Activated T-helper 2 cell treated with anti-CD3 and anti-CD28 coated beads, Interferon-gamma antibody, Interleukin-2, Interleukin-4, amounts not matched to agents 10 μg/mL and 5 μg/mL and 100 μg/mL, durations not matched to agents 14 hours and 24 hours and 36 hours (primary cell): ENCODE measurements at regions not wholly inside any gene's neighbourhood (a gene's known extent, or its start where the extent isn't known, plus 50 kb on each side); places are given as distances from the start of the nearest gene placed in this dataset.
A peak's percentile ranks its signal among the peaks of the same experiment; 100 is the strongest.
"Not testable (repeated sequence)": the region's sequence is repeated elsewhere in the genome, so short reads cannot be mapped to it uniquely, and the experiment has no call there.

Experiments
- DNase-seq: peaks from one replicate; pipeline ENCODE4 v3.0.0; 2021; ENCODE audit warnings: low spot score
- H3K27ac Mint-ChIP-seq: one replicate; pipeline ENCODE4 v1.8.0; 2021; ENCODE audit warnings: mixed read lengths
- H3K27me3 Mint-ChIP-seq: one replicate; pipeline ENCODE4 v1.8.0; 2021; ENCODE audit warnings: low read depth, mixed read lengths
- H3K36me3 Mint-ChIP-seq: one replicate; pipeline ENCODE4 v1.8.0; 2021; ENCODE audit warnings: low read depth, mixed read lengths
- H3K4me1 Mint-ChIP-seq: one replicate; pipeline ENCODE4 v1.8.0; 2021; ENCODE audit warnings: low read depth, mixed read lengths
- H3K4me3 Mint-ChIP-seq: one replicate; pipeline ENCODE4 v1.8.0; 2021; ENCODE audit warnings: low read depth, mild to moderate bottlenecking, moderate library complexity, mixed read lengths
- H3K9me3 Mint-ChIP-seq: one replicate; pipeline ENCODE4 v1.8.0; 2021; ENCODE audit warnings: mixed read lengths
- intact Hi-C: fragments of 100-400 bp; cut with micrococcal nuclease; formaldehyde crosslinking; loops from one replicate; pipeline ENCODE4 v1.15.1; 2023

- intact Hi-C loops, result no loop called here
- H3K4me1 Mint-ChIP-seq, result no peaks in the 10 kb centered on the region
- no peaks in the 10 kb centered on the region for H3K27me3 Mint-ChIP-seq
- no peaks in the 10 kb centered on the region for H3K9me3 Mint-ChIP-seq
- no peak overlapping the region for H3K4me3 Mint-ChIP-seq
- DNase-seq, result no peak
- H3K36me3 Mint-ChIP-seq, result no peaks in the 10 kb centered on the region
- H3K27ac Mint-ChIP-seq, result no peak overlapping the region
These were observed 107.9 kb upstream of the FREM1 start for GRCh38 chr9:15018096-15018637.

- no peak overlapping the region for H3K27ac Mint-ChIP-seq
- no peaks in the 10 kb centered on the region for H3K27me3 Mint-ChIP-seq
- H3K9me3 Mint-ChIP-seq, result no peaks in the 10 kb centered on the region
- DNase-seq, result no peak
- H3K4me1 Mint-ChIP-seq, result peaks cover 4% of the 10 kb centered on the region
- H3K4me3 Mint-ChIP-seq, result no peak overlapping the region
- intact Hi-C loops, result no loop called here
- H3K36me3 Mint-ChIP-seq, result no peaks in the 10 kb centered on the region
These were observed 100.4 kb upstream of the FREM1 start for GRCh38 chr9:15010581-15010980.

GRCh38 chr9:15007698-15008097 lies 97.5 kb upstream of the FREM1 start:
- no peaks in the 10 kb centered on the region for H3K27me3 Mint-ChIP-seq
- H3K27ac Mint-ChIP-seq, result no peak overlapping the region
- no peaks in the 10 kb centered on the region for H3K36me3 Mint-ChIP-seq
- H3K4me3 Mint-ChIP-seq, result no peak overlapping the region
- H3K4me1 Mint-ChIP-seq, result peaks cover 4% of the 10 kb centered on the region
- no peak for DNase-seq
- intact Hi-C loops, result no loop called here
- no peaks in the 10 kb centered on the region for H3K9me3 Mint-ChIP-seq

GRCh38 chr9:14994738-14995137 lies 84.5 kb upstream of the FREM1 start:
- H3K36me3 Mint-ChIP-seq, result no peaks in the 10 kb centered on the region
- intact Hi-C loops, result loop anchor here (5.0 kb wide), 1 partner anchor 303 kb away; no protein-coding TSS in a partner anchor
- H3K4me1 Mint-ChIP-seq, result peaks cover 28% of the 10 kb centered on the region
- no peak overlapping the region for H3K27ac Mint-ChIP-seq
- no peak overlapping the region for H3K4me3 Mint-ChIP-seq
- no peaks in the 10 kb centered on the region for H3K9me3 Mint-ChIP-seq
- no peak for DNase-seq
- peaks cover 7% of the 10 kb centered on the region for H3K27me3 Mint-ChIP-seq

- no peaks in the 10 kb centered on the region for H3K9me3 Mint-ChIP-seq
- intact Hi-C loops, result loop anchor here (1.0 to 5.0 kb wide), 2 partner anchors 35 to 303 kb away; no protein-coding TSS in a partner anchor
- H3K27ac Mint-ChIP-seq, result peak overlapping the region; percentile 1
- H3K4me1 Mint-ChIP-seq, result peaks cover 25% of the 10 kb centered on the region
- H3K27me3 Mint-ChIP-seq, result peaks cover 7% of the 10 kb centered on the region
- DNase-seq, result no peak
- H3K36me3 Mint-ChIP-seq, result no peaks in the 10 kb centered on the region
- H3K4me3 Mint-ChIP-seq, result peak overlapping the region; percentile 64
These were observed 83.8 kb upstream of the FREM1 start for GRCh38 chr9:14993901-14994554.

GRCh38 chr9:14993061-14993800 lies 83.0 kb upstream of the FREM1 start:
- H3K36me3 Mint-ChIP-seq, result no peaks in the 10 kb centered on the region
- H3K27me3 Mint-ChIP-seq, result peaks cover 10% of the 10 kb centered on the region
- H3K4me3 Mint-ChIP-seq, result peak overlapping the region; percentile 64
- peaks cover 25% of the 10 kb centered on the region for H3K4me1 Mint-ChIP-seq
- H3K9me3 Mint-ChIP-seq, result no peaks in the 10 kb centered on the region
- intact Hi-C loops, result loop anchor here (1.0 to 5.0 kb wide), 2 partner anchors 34 to 304 kb away; no protein-coding TSS in a partner anchor
- DNase-seq, result no peak
- H3K27ac Mint-ChIP-seq, result no peak overlapping the region

- H3K4me1 Mint-ChIP-seq, result peaks cover 25% of the 10 kb centered on the region
- no peak overlapping the region for H3K27ac Mint-ChIP-seq
- intact Hi-C loops, result loop anchor here (5.0 kb wide), 1 partner anchor 305 kb away; no protein-coding TSS in a partner anchor
- peaks cover 10% of the 10 kb centered on the region for H3K27me3 Mint-ChIP-seq
- no peak for DNase-seq
- H3K4me3 Mint-ChIP-seq, result peak overlapping the region; percentile 64
- no peaks in the 10 kb centered on the region for H3K36me3 Mint-ChIP-seq
- H3K9me3 Mint-ChIP-seq, result no peaks in the 10 kb centered on the region
These were observed 82.3 kb upstream of the FREM1 start for GRCh38 chr9:14992516-14992915.

- Mint-ChIP-seq H3K4me1 (peaks cover 25% of the 10 kb centered on the region), H3K9me3 (no peaks in the 10 kb centered on the region), H3K27ac (no peak overlapping the region), H3K27me3 (peaks cover 10% of the 10 kb centered on the region), H3K36me3 (no peaks in the 10 kb centered on the region), H3K4me3 (peak overlapping the region; percentile 64)
- intact Hi-C loops, result loop anchor here (5.0 kb wide), 1 partner anchor 305 kb away; no protein-coding TSS in a partner anchor
- DNase-seq, result no peak
These were observed 81.9 kb upstream of the FREM1 start for GRCh38 chr9:14992081-14992480.

- intact Hi-C loops, result loop anchor here (5.0 kb wide), 1 partner anchor 307 kb away; no protein-coding TSS in a partner anchor
- peaks cover 24% of the 10 kb centered on the region for H3K4me1 Mint-ChIP-seq
- H3K27ac Mint-ChIP-seq, H3K27me3 Mint-ChIP-seq, H3K36me3 Mint-ChIP-seq, H3K4me3 Mint-ChIP-seq, DNase-seq, H3K9me3 Mint-ChIP-seq: not testable (repeated sequence)
These were observed 80.4 kb upstream of the FREM1 start for GRCh38 chr9:14990647-14991046.

GRCh38 chr9:14989811-14990210 lies 79.6 kb upstream of the FREM1 start:
- intact Hi-C loops, result loop anchor here (5.0 kb wide), 1 partner anchor 307 kb away; no protein-coding TSS in a partner anchor
- H3K27ac Mint-ChIP-seq, result no peak overlapping the region
- no peaks in the 10 kb centered on the region for H3K36me3 Mint-ChIP-seq
- no peak overlapping the region for H3K4me3 Mint-ChIP-seq
- no peaks in the 10 kb centered on the region for H3K9me3 Mint-ChIP-seq
- no peak for DNase-seq
- H3K4me1 Mint-ChIP-seq, result peaks cover 24% of the 10 kb centered on the region
- peaks cover 9% of the 10 kb centered on the region for H3K27me3 Mint-ChIP-seq

- H3K4me1 Mint-ChIP-seq, result peaks cover 22% of the 10 kb centered on the region
- H3K4me3 Mint-ChIP-seq, H3K36me3 Mint-ChIP-seq, H3K9me3 Mint-ChIP-seq, H3K27ac Mint-ChIP-seq, intact Hi-C loops, DNase-seq, H3K27me3 Mint-ChIP-seq: not testable (repeated sequence)
These were observed 79.1 kb upstream of the FREM1 start for GRCh38 chr9:14989336-14989735.

- no peaks in the 10 kb centered on the region for H3K36me3 Mint-ChIP-seq
- no peak overlapping the region for H3K4me3 Mint-ChIP-seq
- no peak for DNase-seq
- intact Hi-C loops, result no loop called here
- H3K27ac Mint-ChIP-seq, result no peak overlapping the region
- H3K27me3 Mint-ChIP-seq, result peaks cover 9% of the 10 kb centered on the region
- peaks cover 14% of the 10 kb centered on the region for H3K4me1 Mint-ChIP-seq
- H3K9me3 Mint-ChIP-seq, result no peaks in the 10 kb centered on the region
These were observed 77.6 kb upstream of the FREM1 start for GRCh38 chr9:14987858-14988257.

- Mint-ChIP-seq H3K27me3 (peaks cover 10% of the 10 kb centered on the region), H3K4me1 (peaks cover 2% of the 10 kb centered on the region), H3K9me3 (no peaks in the 10 kb centered on the region), H3K4me3 (no peak overlapping the region), H3K36me3 (no peaks in the 10 kb centered on the region), H3K27ac (no peak overlapping the region)
- intact Hi-C loops, result no loop called here
- DNase-seq, result no peak
These were observed 75.2 kb upstream of the FREM1 start for GRCh38 chr9:14985419-14985818.
